Activated CD8-positive, alpha-beta T cell treated with anti-CD3 and anti-CD28 coated beads for 36 hours (primary cell): ENCODE measurements at regions not wholly inside any gene's neighbourhood (a gene's known extent, or its start where the extent isn't known, plus 50 kb on each side); places are given as distances from the start of the nearest gene placed in this dataset.

Source experiments
- ATAC-seq: fragments of 200-7000 bp; cut with Tn5 transposase; one replicate; pipeline ENCODE4 v1.10.0; 2021; ENCODE audit warnings: mild to moderate bottlenecking, moderate library complexity
- CTCF ChIA-PET: fragments of 350-600 bp; sonication (Branson Sonifier 250); formaldehyde crosslinking; loops from one replicate; lab custom pipeline; 2021; ENCODE audit warnings: antibody characterized with exemption; lab: Charles Lee
- POLR2A ChIA-PET: fragments of 350-600 bp; sonication (Branson Sonifier 250); formaldehyde crosslinking; loops from one replicate; lab custom pipeline; 2021; ENCODE audit warnings: antibody characterized with exemption; lab: Charles Lee
- DNase-seq: peaks from one replicate; pipeline ENCODE4 v3.0.0-alpha.2; 2020
- H3K27ac Mint-ChIP-seq: one replicate; pipeline ENCODE4 v1.8.0; 2021; ENCODE audit warnings: mild to moderate bottlenecking, mixed read lengths
- H3K27me3 Mint-ChIP-seq: one replicate; pipeline ENCODE4 v1.8.0; 2021; ENCODE audit warnings: mixed read lengths
- H3K36me3 Mint-ChIP-seq: one replicate; pipeline ENCODE4 v1.8.0; 2021; ENCODE audit warnings: low read depth, mixed read lengths
- H3K4me1 Mint-ChIP-seq: one replicate; pipeline ENCODE4 v1.8.0; 2021; ENCODE audit warnings: low read depth, mixed read lengths
- H3K4me3 Mint-ChIP-seq: one replicate; pipeline ENCODE4 v1.8.0; 2021; ENCODE audit warnings: mild to moderate bottlenecking, moderate library complexity, mixed read lengths
- H3K9me3 Mint-ChIP-seq: one replicate; pipeline ENCODE4 v1.8.0; 2021; ENCODE audit warnings: mixed read lengths
- CTCF ChIP-seq: fragments of 200-600 bp; IDR thresholded peaks from one replicate; pipeline ENCODE4 v1.8.0; 2022; ENCODE audit warnings: antibody characterized with exemption, mild to moderate bottlenecking
- intact Hi-C: fragments of 100-400 bp; cut with micrococcal nuclease; formaldehyde crosslinking; loops from one replicate; pipeline ENCODE4 v1.10.0; 2022

DNA sequence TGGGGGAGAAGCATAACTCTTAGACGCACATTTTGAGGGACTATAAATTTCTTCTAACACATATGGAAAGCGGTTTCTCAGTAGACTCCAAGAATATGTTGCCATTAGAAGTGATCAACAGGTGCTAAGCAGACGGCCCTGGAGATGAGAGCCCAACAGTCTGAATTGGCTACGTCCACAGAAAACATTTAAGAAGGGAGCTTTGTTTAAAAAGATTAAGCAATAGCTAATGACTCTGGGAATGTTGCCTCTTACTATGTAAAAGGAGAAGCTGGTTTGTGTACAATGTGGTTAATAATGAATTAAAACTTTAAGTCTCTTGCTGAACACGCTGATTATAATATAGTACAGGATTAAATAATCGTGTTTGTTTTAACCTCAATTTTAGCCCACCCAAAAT is 399.5 kb downstream of the SMARCA1 start:
- no peak for ATAC-seq
- DNase-seq, result no peak
- no peak for TF ChIP-seq CTCF
- ChIA-PET POLR2A (no interaction called here), CTCF (no interaction called here)
- intact Hi-C loops, result no loop called here
- H3K9me3 Mint-ChIP-seq, result no peaks in the 10 kb centered on the region
- H3K36me3 Mint-ChIP-seq, result no peaks in the 10 kb centered on the region
- peaks cover 2% of the 10 kb centered on the region for H3K27me3 Mint-ChIP-seq
- H3K27ac Mint-ChIP-seq, result no peak overlapping the region
- H3K4me3 Mint-ChIP-seq, result no peak overlapping the region
- H3K4me1 Mint-ChIP-seq, result no peaks in the 10 kb centered on the region

GRCh38 chrX:129116676-129117470 is 406.4 kb downstream of the SMARCA1 start:
- Mint-ChIP-seq H3K9me3 (no peaks in the 10 kb centered on the region), H3K4me1 (no peaks in the 10 kb centered on the region), H3K4me3 (no peak overlapping the region), H3K27ac (no peak overlapping the region), H3K36me3 (no peaks in the 10 kb centered on the region), H3K27me3 (no peaks in the 10 kb centered on the region)
- TF ChIP-seq CTCF, result no peak
- intact Hi-C loops, result no loop called here
- POLR2A ChIA-PET, result no interaction called here
- DNase-seq (no peak), ATAC-seq (no peak)
- CTCF ChIA-PET, result interaction anchor here (0.7 kb wide), 1 partner anchor 30 kb away, joined by 3 read pairs; no protein-coding TSS in a partner anchor

- CTCF ChIA-PET, result interaction anchor here (1.2 kb wide), 1 partner anchor 101 kb away, joined by 3 read pairs; no protein-coding TSS in a partner anchor
- Mint-ChIP-seq H3K36me3 (no peaks in the 10 kb centered on the region), H3K9me3 (no peaks in the 10 kb centered on the region), H3K4me1 (no peaks in the 10 kb centered on the region), H3K27ac (no peak overlapping the region), H3K27me3 (no peaks in the 10 kb centered on the region), H3K4me3 (no peak overlapping the region)
- POLR2A ChIA-PET, result no interaction called here
- ATAC-seq, result no peak
- no peak for TF ChIP-seq CTCF
- intact Hi-C loops, result no loop called here
- no peak for DNase-seq
Measured at GRCh38 chrX:129115935-129116334, 407.4 kb downstream of the SMARCA1 start.

DNA sequence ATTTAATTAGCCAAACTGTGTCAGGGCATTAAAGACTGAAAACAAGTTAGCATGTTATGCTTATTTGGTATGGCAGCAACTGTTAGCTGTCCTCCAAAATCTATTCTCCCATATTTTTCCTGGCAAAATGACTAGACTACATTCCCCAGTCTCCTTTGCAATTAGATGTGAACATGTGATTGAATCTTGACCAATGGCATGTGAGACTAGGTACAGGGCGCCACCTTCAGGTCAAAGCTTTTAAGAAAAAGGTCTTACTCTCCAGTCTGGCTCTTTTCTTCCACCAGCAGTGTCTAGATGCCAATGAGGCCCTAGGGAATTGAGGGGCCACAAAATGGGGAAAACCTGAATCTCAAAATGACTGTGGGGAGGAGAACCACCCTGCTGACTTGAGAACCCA is 408.2 kb downstream of the SMARCA1 start:
- Mint-ChIP-seq H3K36me3 (no peaks in the 10 kb centered on the region), H3K27me3 (no peaks in the 10 kb centered on the region), H3K27ac (no peak overlapping the region), H3K4me1 (no peaks in the 10 kb centered on the region), H3K9me3 (no peaks in the 10 kb centered on the region), H3K4me3 (no peak overlapping the region)
- intact Hi-C loops, result no loop called here
- DNase-seq (peak; percentile 46), ATAC-seq (no peak)
- ChIA-PET CTCF (interaction anchor here (1.2 kb wide), 1 partner anchor 101 kb away, joined by 3 read pairs; no protein-coding TSS in a partner anchor), POLR2A (no interaction called here)
- no peak for TF ChIP-seq CTCF

GRCh38 chrX:129111081-129111798 is 412.1 kb downstream of the SMARCA1 start:
- CTCF ChIA-PET, result no interaction called here
- no peaks in the 10 kb centered on the region for H3K4me1 Mint-ChIP-seq
- POLR2A ChIA-PET, result no interaction called here
- DNase-seq, result no peak
- no peaks in the 10 kb centered on the region for H3K27me3 Mint-ChIP-seq
- no peak for TF ChIP-seq CTCF
- H3K36me3 Mint-ChIP-seq, result no peaks in the 10 kb centered on the region
- H3K9me3 Mint-ChIP-seq, result no peaks in the 10 kb centered on the region
- no peak overlapping the region for H3K27ac Mint-ChIP-seq
- intact Hi-C loops, result no loop called here
- ATAC-seq, result no peak
- H3K4me3 Mint-ChIP-seq, result no peak overlapping the region
